KMS-11 (cell line): ENCODE measurements at regions not wholly inside any gene's neighbourhood (a gene's known extent, or its start where the extent isn't known, plus 50 kb on each side); places are given as distances from the start of the nearest gene placed in this dataset.

Experiments
- H2AFZ ChIP-seq: fragments of 200-600 bp; sonication (generic); 2 replicates; pipeline ENCODE4 v1.6.1; 2016; ENCODE audit warnings: antibody characterized with exemption, mixed run types, low read depth
- H3K27ac ChIP-seq: fragments of 200-600 bp; sonication (generic); 2 replicates; pipeline ENCODE4 v1.6.1; 2016; ENCODE audit warnings: mild to moderate bottlenecking, mixed run types
- H3K27me3 ChIP-seq: fragments of 200-600 bp; sonication (generic); 2 replicates; pipeline ENCODE4 v1.6.1; 2017; ENCODE audit warnings: mild to moderate bottlenecking, low read depth, mixed run types, moderate library complexity; ENCODE audit not compliant: insufficient read depth
- H3K36me3 ChIP-seq: fragments of 200-600 bp; sonication (generic); 2 replicates; pipeline ENCODE4 v1.6.1; 2017; ENCODE audit warnings: mild to moderate bottlenecking, mixed run types; ENCODE audit not compliant: insufficient read depth
- H3K4me1 ChIP-seq: fragments of 200-600 bp; sonication (generic); 2 replicates; pipeline ENCODE4 v1.6.1; 2016; ENCODE audit warnings: mild to moderate bottlenecking, low read depth, mixed run types; ENCODE audit not compliant: poor library complexity, severe bottlenecking
- H3K4me2 ChIP-seq: fragments of 200-600 bp; sonication (generic); 2 replicates; pipeline ENCODE4 v1.7.0; 2016; ENCODE audit warnings: mild to moderate bottlenecking, mixed run types
- H3K4me3 ChIP-seq: fragments of 200-600 bp; sonication (generic); IDR thresholded peaks from 2 replicates; pipeline ENCODE4 v1.6.1; 2017; ENCODE audit warnings: low read depth, low read length, mixed read lengths; ENCODE audit not compliant: insufficient read depth
- H3K79me2 ChIP-seq: fragments of 200-600 bp; sonication (generic); 2 replicates; pipeline ENCODE4 v1.6.1; 2016; ENCODE audit warnings: low read depth, mixed run types; ENCODE audit not compliant: insufficient read depth
- H3K9ac ChIP-seq: fragments of 200-600 bp; sonication (generic); 2 replicates; pipeline ENCODE4 v1.6.1; 2016; ENCODE audit warnings: mild to moderate bottlenecking, mixed run types
- H4K20me1 ChIP-seq: fragments of 200-600 bp; sonication (generic); 2 replicates; pipeline ENCODE4 v1.6.1; 2016; ENCODE audit warnings: mild to moderate bottlenecking, mixed run types; ENCODE audit not compliant: insufficient read depth
- CTCF ChIP-seq: fragments of 200-600 bp; sonication (generic); conservative IDR thresholded peaks from 2 replicates; pipeline ENCODE4 v1.6.1; 2017; ENCODE audit warnings: low read depth, mild to moderate bottlenecking, antibody characterized with exemption, low read length, moderate library complexity, mixed read lengths

DNA sequence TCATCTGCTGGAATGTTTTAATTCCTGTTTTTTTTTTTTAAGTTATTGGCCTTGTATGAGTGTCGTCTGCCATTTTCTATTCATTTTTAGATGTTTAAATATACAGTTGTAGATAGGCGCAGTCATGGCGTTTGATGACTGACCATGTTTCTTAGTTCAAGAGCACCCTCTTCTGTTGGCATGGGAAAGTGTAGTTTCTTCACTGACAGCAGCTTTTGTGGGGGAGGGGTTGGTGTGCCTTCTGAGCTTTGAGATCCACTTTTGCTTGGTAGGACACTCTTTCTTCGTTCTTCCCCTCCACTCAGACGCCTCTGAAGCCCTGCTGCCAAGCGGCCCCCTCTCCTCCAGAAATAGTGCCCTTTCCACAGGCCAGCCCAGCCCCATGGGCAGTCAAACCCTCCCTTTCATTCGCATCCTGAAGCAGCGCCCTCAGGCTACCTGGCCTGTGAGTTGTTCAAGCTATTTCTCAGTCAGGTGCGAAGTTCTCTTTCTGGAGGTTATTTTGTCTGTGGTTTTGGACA is 492.0 kb downstream of the TNS1 start:
- no peak overlapping the region for H3K4me3 ChIP-seq
- H3K4me2 ChIP-seq = no peak overlapping the region
- H3K27me3 ChIP-seq = no peaks in the 10 kb centered on the region
- peak; percentile 84 for TF ChIP-seq CTCF
- no peak overlapping the region for H3K9ac ChIP-seq
- no peak overlapping the region for H3K27ac ChIP-seq
- no peaks in the 10 kb centered on the region for H3K79me2 ChIP-seq
- peak overlapping the region; percentile 50; the same call in 1 of the 2 replicates for H2AFZ ChIP-seq
- H3K36me3 ChIP-seq = no peaks in the 10 kb centered on the region
- no peaks in the 10 kb centered on the region for H3K4me1 ChIP-seq
- no peaks in the 10 kb centered on the region for H4K20me1 ChIP-seq

- Histone ChIP-seq H3K79me2 (no peaks in the 10 kb centered on the region), H3K36me3 (no peaks in the 10 kb centered on the region), H4K20me1 (no peaks in the 10 kb centered on the region), H3K27me3 (no peaks in the 10 kb centered on the region), H3K4me3 (no peak overlapping the region), H3K4me1 (no peaks in the 10 kb centered on the region), H2AFZ (no peak overlapping the region), H3K4me2 (no peak overlapping the region), H3K27ac (no peak overlapping the region), H3K9ac (no peak overlapping the region)
- TF ChIP-seq CTCF = no peak
Measured at GRCh38 chr2:217505303-217505702, 497.5 kb downstream of the TNS1 start.

- Histone ChIP-seq H3K9ac (no peak overlapping the region), H3K4me1 (no peaks in the 10 kb centered on the region), H3K27ac (no peak overlapping the region), H3K79me2 (no peaks in the 10 kb centered on the region), H3K4me2 (no peak overlapping the region), H3K36me3 (no peaks in the 10 kb centered on the region), H2AFZ (no peak overlapping the region), H3K27me3 (no peaks in the 10 kb centered on the region), H3K4me3 (no peak overlapping the region), H4K20me1 (no peaks in the 10 kb centered on the region)
- no peak for TF ChIP-seq CTCF
Measured at GRCh38 chr2:217501887-217502286, 500.9 kb downstream of the TNS1 start.

DNA sequence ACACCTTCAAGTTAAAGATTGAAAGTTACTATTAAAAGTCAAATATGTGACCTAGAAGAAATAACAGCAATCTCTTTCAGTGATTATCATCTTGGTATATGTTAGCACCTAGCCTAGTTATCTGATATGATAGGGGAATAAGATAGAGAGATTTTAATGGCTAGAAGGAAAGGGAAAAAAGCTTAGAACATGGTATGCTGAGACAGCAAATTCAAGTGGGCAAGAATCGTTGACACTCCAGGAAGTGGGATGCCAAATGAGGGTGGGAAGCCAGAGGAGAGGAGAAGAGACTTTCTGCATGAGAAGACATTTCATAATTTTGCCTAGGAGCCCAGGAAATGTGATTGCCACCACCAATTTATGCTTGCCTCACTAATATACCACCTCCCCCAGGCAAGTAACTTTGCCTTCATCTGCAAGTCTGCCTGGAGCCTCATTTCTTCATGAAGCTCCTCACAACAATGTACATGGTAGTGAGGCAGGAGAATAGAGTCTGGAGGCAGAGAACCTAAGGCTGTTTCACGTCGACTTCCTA is 504.9 kb downstream of the TNS1 start:
- no peaks in the 10 kb centered on the region for H3K4me1 ChIP-seq
- no peak overlapping the region for H3K4me2 ChIP-seq
- no peak overlapping the region for H2AFZ ChIP-seq
- H3K27me3 ChIP-seq = no peaks in the 10 kb centered on the region
- no peaks in the 10 kb centered on the region for H3K79me2 ChIP-seq
- no peaks in the 10 kb centered on the region for H4K20me1 ChIP-seq
- no peaks in the 10 kb centered on the region for H3K36me3 ChIP-seq
- no peak overlapping the region for H3K4me3 ChIP-seq
- no peak for TF ChIP-seq CTCF
- no peak overlapping the region for H3K9ac ChIP-seq
- H3K27ac ChIP-seq = no peak overlapping the region
